CD4-positive, alpha-beta T cell (primary cell): ENCODE measurements at regions not wholly inside any gene's neighbourhood (a gene's known extent, or its start where the extent isn't known, plus 50 kb on each side); places are given as distances from the start of the nearest gene placed in this dataset.

Experiments
- ATAC-seq: fragments of 200-7000 bp; cut with Tn5 transposase; one replicate; pipeline ENCODE4 v1.10.0; 2022; ENCODE audit warnings: mild to moderate bottlenecking; ENCODE audit not compliant: poor library complexity
- CTCF ChIA-PET: fragments of 350-600 bp; sonication (Branson Sonifier 250); formaldehyde crosslinking; loops from one replicate; lab custom pipeline; 2021; ENCODE audit warnings: antibody characterized with exemption, inconsistent platforms; lab: Charles Lee
- POLR2A ChIA-PET: fragments of 350-600 bp; sonication (Branson Sonifier 250); formaldehyde crosslinking; loops from one replicate; lab custom pipeline; 2021; ENCODE audit warnings: antibody characterized with exemption, inconsistent platforms; lab: Charles Lee
- DNase-seq, 14 experiments: peaks; one replicate each; pipeline ENCODE4 v3.0.0-alpha.2; 2013 to 2020; ENCODE audit warnings: mixed read lengths in 2 of 14
- H3K27ac ChIP-seq, 2 donors: one replicate each; pipeline versions ENCODE4 v1.5.1 to v1.7.0; 2013; ENCODE audit warnings: low read length in 2 of 2, low read depth in 1 of 2, mild to moderate bottlenecking in 1 of 2
- H3K27me3 ChIP-seq, 2 experiments: 1 replicate in 1 of 2; 2 replicates in 1 of 2; pipeline versions ENCODE4 v1.6.1 to v1.7.0; 2013; ENCODE audit warnings: low read length in 2 of 2, control low read depth in 1 of 2, mild to moderate bottlenecking in 1 of 2, moderate library complexity in 1 of 2; ENCODE audit not compliant: insufficient read depth in 2 of 2, control insufficient read depth in 1 of 2
- H3K36me3 ChIP-seq: one replicate; pipeline ENCODE4 v1.6.1; 2013; ENCODE audit warnings: low read length, control low read depth; ENCODE audit not compliant: insufficient read depth
- H3K4me1 ChIP-seq: one replicate; pipeline ENCODE4 v1.6.1; 2013; ENCODE audit warnings: low read length, control low read depth; ENCODE audit not compliant: insufficient read depth
- H3K4me3 ChIP-seq: one replicate; pipeline ENCODE4 v1.5.1; 2013; ENCODE audit warnings: mild to moderate bottlenecking, low read length, moderate library complexity
- H3K9me3 ChIP-seq, 2 experiments: 1 replicate in 1 of 2; 2 replicates in 1 of 2; pipeline versions ENCODE4 v1.6.1 to v1.7.0; 2013; ENCODE audit warnings: low read length in 2 of 2, mild to moderate bottlenecking in 2 of 2, control low read depth in 1 of 2, moderate library complexity in 1 of 2; ENCODE audit not compliant: control insufficient read depth in 1 of 2, insufficient read depth in 1 of 2
- H3K27ac Mint-ChIP-seq: one replicate; pipeline ENCODE4 v1.8.0; 2020; ENCODE audit warnings: mixed read lengths
- H3K27me3 Mint-ChIP-seq: one replicate; pipeline ENCODE4 v1.8.0; 2021; ENCODE audit warnings: mixed read lengths
- H3K36me3 Mint-ChIP-seq: one replicate; pipeline ENCODE4 v1.8.0; 2021; ENCODE audit warnings: low read depth, mixed read lengths
- H3K4me1 Mint-ChIP-seq: one replicate; pipeline ENCODE4 v1.8.0; 2021; ENCODE audit warnings: low read depth, mixed read lengths
- H3K4me3 Mint-ChIP-seq: one replicate; pipeline ENCODE4 v1.8.0; 2020; ENCODE audit warnings: mild to moderate bottlenecking, mixed read lengths
- H3K9me3 Mint-ChIP-seq: one replicate; pipeline ENCODE4 v1.8.0; 2020; ENCODE audit warnings: mixed read lengths
- intact Hi-C, 2 experiments: fragments of 100-400 bp; cut with DNase I in 1 of 2; cut with micrococcal nuclease in 1 of 2; formaldehyde crosslinking; loops; one replicate each; pipeline versions ENCODE4 v1.15.1 to v1.9.0; 2023 to 2025; cut with DNase I, micrococcal nuclease
- TF ChIP-seq, protein P1 (sequence below): fragments of 200-600 bp; IDR thresholded peaks from one replicate; pipeline ENCODE4 v1.8.0; 2022; ENCODE audit warnings: antibody characterized with exemption, mild to moderate bottlenecking

DNA sequence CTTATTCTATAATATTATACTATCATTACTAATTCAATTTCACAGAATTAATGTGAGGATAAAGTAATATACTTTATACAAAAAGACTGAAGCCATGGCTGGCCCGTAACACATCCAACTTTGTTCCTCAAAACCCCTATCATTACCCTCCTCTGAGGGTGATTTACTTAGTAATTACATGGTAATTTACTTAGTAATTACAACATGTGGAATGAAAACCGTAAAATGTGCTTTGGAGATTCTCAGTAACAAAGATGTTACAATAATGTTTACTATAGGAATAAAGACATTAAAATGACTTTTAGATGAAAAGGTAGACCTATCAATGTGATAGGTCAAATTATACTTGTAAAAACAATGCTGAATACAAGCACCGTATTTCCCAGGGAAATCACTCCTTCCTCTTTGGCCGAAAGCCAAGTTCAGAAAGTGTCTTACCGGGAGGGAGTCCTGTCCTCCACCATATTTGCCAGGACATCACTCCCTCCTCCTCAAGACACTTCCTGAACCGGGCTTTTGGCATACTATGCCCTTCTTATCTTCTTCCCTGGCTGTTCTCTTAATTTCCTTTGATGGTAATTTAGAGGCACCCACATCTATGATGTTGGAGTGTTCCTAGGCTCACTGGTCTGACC, 1047.8 kb downstream of the SOCS6 start:
- Histone ChIP-seq H3K27ac (no peak overlapping the region), H3K4me3 (no peak overlapping the region), H3K9me3 (no peaks in the 10 kb centered on the region), H3K27me3 (no peaks in the 10 kb centered on the region), H3K36me3 (no peaks in the 10 kb centered on the region), H3K4me1 (no peaks in the 10 kb centered on the region)
- intact Hi-C loops: no loop called here
- ChIA-PET CTCF (no interaction called here), POLR2A (no interaction called here)
- H3K4me3 Mint-ChIP-seq: no peak overlapping the region
- H3K36me3 Mint-ChIP-seq: no peaks in the 10 kb centered on the region
- no peaks in the 10 kb centered on the region for H3K9me3 Mint-ChIP-seq
- TF ChIP-seq, protein P1, sequence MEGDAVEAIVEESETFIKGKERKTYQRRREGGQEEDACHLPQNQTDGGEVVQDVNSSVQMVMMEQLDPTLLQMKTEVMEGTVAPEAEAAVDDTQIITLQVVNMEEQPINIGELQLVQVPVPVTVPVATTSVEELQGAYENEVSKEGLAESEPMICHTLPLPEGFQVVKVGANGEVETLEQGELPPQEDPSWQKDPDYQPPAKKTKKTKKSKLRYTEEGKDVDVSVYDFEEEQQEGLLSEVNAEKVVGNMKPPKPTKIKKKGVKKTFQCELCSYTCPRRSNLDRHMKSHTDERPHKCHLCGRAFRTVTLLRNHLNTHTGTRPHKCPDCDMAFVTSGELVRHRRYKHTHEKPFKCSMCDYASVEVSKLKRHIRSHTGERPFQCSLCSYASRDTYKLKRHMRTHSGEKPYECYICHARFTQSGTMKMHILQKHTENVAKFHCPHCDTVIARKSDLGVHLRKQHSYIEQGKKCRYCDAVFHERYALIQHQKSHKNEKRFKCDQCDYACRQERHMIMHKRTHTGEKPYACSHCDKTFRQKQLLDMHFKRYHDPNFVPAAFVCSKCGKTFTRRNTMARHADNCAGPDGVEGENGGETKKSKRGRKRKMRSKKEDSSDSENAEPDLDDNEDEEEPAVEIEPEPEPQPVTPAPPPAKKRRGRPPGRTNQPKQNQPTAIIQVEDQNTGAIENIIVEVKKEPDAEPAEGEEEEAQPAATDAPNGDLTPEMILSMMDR: no peak
- H3K4me1 Mint-ChIP-seq: no peaks in the 10 kb centered on the region
- no peak for ATAC-seq
- H3K27me3 Mint-ChIP-seq: no peaks in the 10 kb centered on the region
- H3K27ac Mint-ChIP-seq: no peak overlapping the region
- DNase-seq: no peak

DNA sequence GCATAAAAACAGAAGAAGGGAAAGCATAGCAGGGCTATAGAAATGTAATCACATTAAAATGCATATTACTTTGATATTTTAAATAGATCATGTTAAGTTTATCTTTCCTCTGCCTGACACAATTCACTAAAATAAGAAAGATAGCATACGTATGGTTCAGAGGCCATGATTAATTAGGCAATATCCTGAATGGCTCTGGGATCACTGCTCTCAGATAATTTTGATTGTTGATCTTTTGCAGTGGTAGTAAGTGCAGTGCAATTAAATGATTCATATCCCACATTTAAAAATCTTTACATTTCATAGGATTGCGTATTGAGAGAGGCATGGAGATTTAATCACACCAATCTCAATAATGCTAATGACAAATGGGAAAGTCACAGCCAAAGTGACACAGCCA, 1040.7 kb downstream of the SOCS6 start:
- Mint-ChIP-seq H3K27me3 (no peaks in the 10 kb centered on the region), H3K36me3 (no peaks in the 10 kb centered on the region), H3K9me3 (no peaks in the 10 kb centered on the region), H3K4me3 (no peak overlapping the region), H3K27ac (no peak overlapping the region), H3K4me1 (no peaks in the 10 kb centered on the region)
- DNase-seq: no peak
- Histone ChIP-seq H3K4me1 (no peaks in the 10 kb centered on the region), H3K27ac (no peak overlapping the region), H3K4me3 (no peak overlapping the region), H3K27me3 (no peaks in the 10 kb centered on the region), H3K9me3 (peaks cover 0 to 6% of the 10 kb centered on the region in 2 experiments), H3K36me3 (no peaks in the 10 kb centered on the region)
- ChIA-PET CTCF (no interaction called here), POLR2A (no interaction called here)
- intact Hi-C loops: no loop called here
- TF ChIP-seq, protein P1: no peak
- ATAC-seq: no peak

DNA sequence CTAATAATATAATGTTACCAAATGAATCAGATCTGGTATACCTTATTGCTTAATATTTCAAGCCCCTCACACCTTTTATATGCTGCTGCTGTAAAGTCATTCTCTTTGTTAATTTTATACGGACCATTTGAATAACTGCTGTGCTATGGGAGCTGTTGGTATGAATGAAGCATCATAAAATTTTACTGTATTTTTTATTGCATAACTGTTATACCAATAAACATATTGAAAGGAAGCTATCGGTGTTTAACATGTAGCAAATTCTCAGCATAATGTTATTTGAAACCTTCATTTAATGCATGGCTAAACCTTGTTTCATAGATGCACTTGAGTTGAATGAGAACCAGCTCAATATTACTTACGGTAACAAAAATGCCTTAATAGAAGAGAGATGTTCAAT, 1040.3 kb downstream of the SOCS6 start:
- Histone ChIP-seq H3K27ac (no peak overlapping the region), H3K4me3 (no peak overlapping the region), H3K27me3 (no peaks in the 10 kb centered on the region), H3K36me3 (no peaks in the 10 kb centered on the region), H3K4me1 (no peaks in the 10 kb centered on the region), H3K9me3 (peaks cover 0 to 6% of the 10 kb centered on the region in 2 experiments)
- POLR2A ChIA-PET: no interaction called here
- intact Hi-C loops: no loop called here
- TF ChIP-seq, protein P1: no peak
- H3K4me1 Mint-ChIP-seq: no peaks in the 10 kb centered on the region
- H3K36me3 Mint-ChIP-seq: no peaks in the 10 kb centered on the region
- H3K27me3 Mint-ChIP-seq: no peaks in the 10 kb centered on the region
- DNase-seq (no peak), ATAC-seq (no peak)
- no peaks in the 10 kb centered on the region for H3K9me3 Mint-ChIP-seq
- CTCF ChIA-PET: no interaction called here
- no peak overlapping the region for H3K27ac Mint-ChIP-seq
- H3K4me3 Mint-ChIP-seq: no peak overlapping the region
